ENCODE measurements at regions not wholly inside any gene's neighbourhood (a gene's known extent, or its start where the extent isn't known, plus 50 kb on each side); places are given as distances from the start of the nearest gene placed in this dataset.

DNA sequence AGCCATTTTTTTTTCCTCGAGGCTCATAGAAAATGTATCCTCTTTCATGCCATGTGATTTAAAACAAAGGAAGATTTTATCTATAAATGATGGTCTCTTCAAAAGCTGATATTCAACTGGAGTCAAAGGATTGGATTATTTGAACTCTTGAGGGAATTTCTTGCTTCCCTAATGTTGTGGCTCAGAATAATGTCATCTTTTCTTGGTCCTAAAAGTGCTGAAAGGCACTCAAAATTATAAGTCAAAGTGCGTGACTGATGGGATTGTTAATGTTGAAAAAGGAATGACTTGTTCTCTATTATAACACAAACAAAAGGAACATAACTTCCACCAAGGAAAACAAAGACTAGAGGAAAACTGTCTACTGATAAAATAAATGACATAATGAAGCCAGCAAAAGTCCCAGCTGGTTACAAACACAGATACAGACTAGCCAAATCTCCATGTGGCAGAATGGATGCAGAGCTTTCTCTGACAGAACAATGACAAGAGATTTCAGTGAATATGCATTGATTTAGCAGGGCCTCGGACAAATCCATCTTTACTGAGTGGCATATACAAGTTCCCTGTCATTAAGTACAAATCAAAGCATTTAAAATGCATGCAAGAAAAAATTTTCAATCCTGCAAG, 552.6 kb downstream of the GBA3 start:
- 79 to 81% methylated on average over 2 of the region's 3 CpGs for WGBS, 2 experiments

DNA sequence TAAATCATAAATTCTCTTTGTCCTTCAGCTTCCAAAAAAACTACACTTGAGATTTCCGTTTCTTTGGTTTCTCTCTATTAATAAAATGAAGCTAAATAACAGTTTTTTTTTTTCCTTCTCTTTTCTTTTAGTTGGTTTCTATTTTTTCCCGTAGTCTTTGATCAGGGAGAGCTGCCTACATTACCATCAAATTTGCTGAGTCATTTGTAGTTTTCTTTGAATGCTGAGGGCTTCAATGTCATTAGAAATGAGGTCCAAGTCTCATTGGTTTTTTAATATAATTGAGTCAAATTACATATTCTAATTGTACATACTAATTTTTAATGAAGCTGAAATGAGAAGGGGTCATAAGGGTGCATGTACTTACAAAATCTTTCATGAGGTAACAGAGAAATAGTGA, 550.2 kb downstream of the GBA3 start:
- Histone ChIP-seq H3K27me3 (ENCODE audit: control insufficient read depth, insufficient read depth, low read length, poor library complexity, severe bottlenecking) (no peaks in the 10 kb centered on the region), H3K36me3 (ENCODE audit: control insufficient read depth, insufficient read depth, low read length) (no peaks in the 10 kb centered on the region), H3K4me1 (ENCODE audit: control insufficient read depth, insufficient read depth, low read length) (peaks cover 3% of the 10 kb centered on the region), H3K4me3 (ENCODE audit: insufficient read depth, low read depth, low read length) (no peak overlapping the region), H3K9me3 (ENCODE audit: control insufficient read depth, low read length) (no peaks in the 10 kb centered on the region), H3K27ac (ENCODE audit: insufficient read depth, low read depth, low read length, poor library complexity, severe bottlenecking) (no peak overlapping the region)
- WGBS, 2 experiments, result 86 to 100% methylated on average over 1 of the region's 2 CpGs

More for the DNA sequence above, 552.6 kb downstream of the GBA3 start:
- H3K9me3 ChIP-seq (ENCODE audit: control insufficient read depth, low read length), result no peaks in the 10 kb centered on the region
- H3K27ac ChIP-seq (ENCODE audit: insufficient read depth, low read depth, low read length, poor library complexity, severe bottlenecking), result no peak overlapping the region
- H3K4me1 ChIP-seq (ENCODE audit: control insufficient read depth, insufficient read depth, low read length), result peaks cover 3% of the 10 kb centered on the region
- no peaks in the 10 kb centered on the region for H3K27me3 ChIP-seq (ENCODE audit: control insufficient read depth, insufficient read depth, low read length, poor library complexity, severe bottlenecking)
- H3K36me3 ChIP-seq (ENCODE audit: control insufficient read depth, insufficient read depth, low read length), result no peaks in the 10 kb centered on the region
- H3K4me3 ChIP-seq (ENCODE audit: insufficient read depth, low read depth, low read length), result no peak overlapping the region

DNA sequence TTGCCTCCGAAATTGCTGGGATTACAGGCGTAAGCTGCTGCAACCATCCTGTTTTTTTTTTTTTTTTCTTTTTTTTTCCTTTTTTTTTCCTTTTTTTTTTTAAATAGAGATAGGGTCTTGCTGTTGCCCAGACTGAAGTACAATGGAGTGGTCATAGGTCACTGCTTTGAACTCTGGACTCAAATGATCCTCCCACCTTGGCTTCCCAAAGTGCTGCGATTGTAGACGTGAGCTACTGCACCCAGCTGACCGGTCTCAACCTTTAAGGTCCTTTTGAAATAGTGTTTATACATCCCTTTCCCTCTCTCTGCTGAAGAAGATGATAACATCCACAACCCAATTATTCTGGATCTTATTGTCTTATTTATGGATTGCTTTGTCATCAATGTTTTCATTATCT, 548.7 kb downstream of the GBA3 start:
- no peaks in the 10 kb centered on the region for H3K36me3 ChIP-seq (ENCODE audit: control insufficient read depth, insufficient read depth, low read length)
- H3K4me1 ChIP-seq (ENCODE audit: control insufficient read depth, insufficient read depth, low read length), result peaks cover 6% of the 10 kb centered on the region
- WGBS, 2 experiments, result 90 to 96% methylated on average over 3 to 5 of the region's 5 CpGs
- H3K4me3 ChIP-seq (ENCODE audit: insufficient read depth, low read depth, low read length), result no peak overlapping the region
- no peak overlapping the region for H3K27ac ChIP-seq (ENCODE audit: insufficient read depth, low read depth, low read length, poor library complexity, severe bottlenecking)
- H3K27me3 ChIP-seq (ENCODE audit: control insufficient read depth, insufficient read depth, low read length, poor library complexity, severe bottlenecking), result no peaks in the 10 kb centered on the region
- no peaks in the 10 kb centered on the region for H3K9me3 ChIP-seq (ENCODE audit: control insufficient read depth, low read length)

DNA sequence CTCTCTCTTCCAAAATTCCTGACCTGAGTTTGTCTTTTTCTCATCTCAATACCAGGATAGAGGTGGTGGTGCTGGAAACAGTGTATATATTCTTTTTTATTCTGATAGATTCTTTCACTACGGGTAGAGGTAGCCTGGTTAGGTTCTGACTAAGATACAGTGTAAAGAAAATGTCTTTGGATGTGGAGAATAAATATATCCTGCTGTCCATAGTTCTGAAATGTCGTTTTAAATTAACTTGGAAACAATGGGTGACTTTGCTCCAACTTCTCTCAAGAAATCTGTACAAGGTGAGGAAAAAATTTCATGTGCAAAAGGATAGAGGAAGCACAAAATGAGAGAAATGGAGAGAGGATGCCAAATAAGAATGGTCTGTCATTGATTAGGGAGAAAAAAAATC, 546.1 kb downstream of the GBA3 start:
- 94 to 96% methylated on average over 2 of the region's 2 CpGs for WGBS, 2 experiments
- Histone ChIP-seq H3K36me3 (ENCODE audit: control insufficient read depth, insufficient read depth, low read length) (no peaks in the 10 kb centered on the region), H3K9me3 (ENCODE audit: control insufficient read depth, low read length) (no peaks in the 10 kb centered on the region), H3K4me3 (ENCODE audit: insufficient read depth, low read depth, low read length) (no peak overlapping the region), H3K4me1 (ENCODE audit: control insufficient read depth, insufficient read depth, low read length) (peaks cover 11% of the 10 kb centered on the region), H3K27me3 (ENCODE audit: control insufficient read depth, insufficient read depth, low read length, poor library complexity, severe bottlenecking) (no peaks in the 10 kb centered on the region), H3K27ac (ENCODE audit: insufficient read depth, low read depth, low read length, poor library complexity, severe bottlenecking) (no peak overlapping the region)

DNA sequence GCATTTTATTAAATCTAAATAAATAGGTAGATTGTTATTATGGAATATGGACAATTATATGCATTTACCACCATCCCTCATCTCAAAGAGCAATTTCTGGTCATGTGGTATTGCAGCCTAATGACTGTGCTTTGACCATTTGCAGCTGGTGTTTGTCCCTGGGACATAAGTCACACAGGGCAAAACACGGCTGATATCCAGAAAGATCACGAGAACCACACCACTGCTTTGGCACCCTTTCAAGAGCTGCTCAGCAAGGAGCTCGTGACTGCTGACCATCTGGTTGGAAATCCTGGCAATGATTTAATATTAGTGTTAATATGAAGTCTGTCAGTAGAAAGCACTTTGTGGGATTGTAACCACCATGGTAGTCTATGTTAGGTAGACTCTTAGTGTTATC, 545.0 kb downstream of the GBA3 start:
- WGBS, 2 experiments, result 94 to 95% methylated on average over 3 of the region's 3 CpGs
- Histone ChIP-seq H3K9me3 (ENCODE audit: control insufficient read depth, low read length) (no peaks in the 10 kb centered on the region), H3K27ac (ENCODE audit: insufficient read depth, low read depth, low read length, poor library complexity, severe bottlenecking) (no peak overlapping the region), H3K4me3 (ENCODE audit: insufficient read depth, low read depth, low read length) (no peak overlapping the region), H3K36me3 (ENCODE audit: control insufficient read depth, insufficient read depth, low read length) (no peaks in the 10 kb centered on the region), H3K27me3 (ENCODE audit: control insufficient read depth, insufficient read depth, low read length, poor library complexity, severe bottlenecking) (no peaks in the 10 kb centered on the region), H3K4me1 (ENCODE audit: control insufficient read depth, insufficient read depth, low read length) (peaks cover 11% of the 10 kb centered on the region)

DNA sequence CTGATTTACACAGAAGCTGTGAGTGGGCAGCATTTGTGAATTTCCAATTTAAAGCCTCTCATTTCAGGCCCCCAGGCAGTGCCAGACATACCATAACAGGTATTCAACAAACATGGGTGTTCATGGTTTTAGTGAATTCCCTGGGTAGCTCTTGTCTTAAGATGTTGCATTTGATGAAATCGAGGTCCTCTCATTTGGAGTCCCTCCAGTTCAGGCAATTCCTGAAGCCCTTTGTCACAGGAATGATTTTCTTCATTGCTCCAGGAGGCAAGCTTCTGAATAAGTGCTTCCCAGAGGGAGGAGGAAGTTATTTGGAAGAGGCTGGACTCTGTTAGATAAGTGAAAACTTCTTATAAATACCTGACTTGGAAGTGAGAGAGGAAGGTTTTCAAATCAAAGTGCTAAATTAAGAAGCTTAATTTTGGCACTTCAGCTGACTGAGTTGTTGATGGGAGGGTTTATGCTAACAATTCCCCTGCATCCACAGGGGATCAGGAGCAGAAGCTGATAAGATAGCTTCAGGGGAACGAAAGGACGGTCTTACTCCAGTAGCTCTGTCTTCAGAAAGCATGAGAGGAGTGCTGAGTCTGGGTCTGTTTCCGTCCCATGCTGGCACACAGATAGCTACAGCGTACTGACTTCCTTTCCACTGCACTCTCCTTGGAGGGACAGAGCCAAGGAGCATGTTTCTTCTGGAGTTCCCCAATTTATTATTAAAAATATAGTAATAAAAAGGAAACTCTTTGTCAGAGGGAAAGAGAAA, 543.1 kb downstream of the GBA3 start:
- Histone ChIP-seq H3K27ac (ENCODE audit: insufficient read depth, low read depth, low read length, poor library complexity, severe bottlenecking) (no peak overlapping the region), H3K9me3 (ENCODE audit: control insufficient read depth, low read length) (no peaks in the 10 kb centered on the region), H3K4me1 (ENCODE audit: control insufficient read depth, insufficient read depth, low read length) (peaks cover 11% of the 10 kb centered on the region), H3K4me3 (ENCODE audit: insufficient read depth, low read depth, low read length) (no peak overlapping the region), H3K27me3 (ENCODE audit: control insufficient read depth, insufficient read depth, low read length, poor library complexity, severe bottlenecking) (no peaks in the 10 kb centered on the region), H3K36me3 (ENCODE audit: control insufficient read depth, insufficient read depth, low read length) (no peaks in the 10 kb centered on the region)
- 45 to 60% methylated on average over 5 of the region's 5 CpGs for WGBS, 2 experiments

DNA sequence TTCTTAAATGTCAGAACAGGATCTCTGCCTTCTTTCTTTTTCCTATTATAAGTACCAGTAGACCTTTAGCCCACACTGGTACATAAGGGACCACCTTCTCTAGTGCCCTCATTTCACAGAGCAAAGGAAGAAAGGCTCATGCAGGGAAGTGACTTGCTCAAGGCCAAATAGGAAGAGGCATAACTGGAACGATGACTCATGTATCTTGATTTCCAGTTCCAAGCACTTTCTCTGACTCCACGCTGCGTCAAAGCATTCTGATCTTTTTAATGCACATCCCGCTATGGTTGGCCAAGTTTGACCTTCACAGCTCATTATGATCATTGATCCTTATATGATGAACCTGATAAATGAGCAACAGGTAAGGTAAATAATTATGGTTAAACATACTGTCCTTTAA, 542.0 kb downstream of the GBA3 start:
- Histone ChIP-seq H3K27me3 (ENCODE audit: control insufficient read depth, insufficient read depth, low read length, poor library complexity, severe bottlenecking) (no peaks in the 10 kb centered on the region), H3K9me3 (ENCODE audit: control insufficient read depth, low read length) (no peaks in the 10 kb centered on the region), H3K4me1 (ENCODE audit: control insufficient read depth, insufficient read depth, low read length) (peaks cover 11% of the 10 kb centered on the region), H3K4me3 (ENCODE audit: insufficient read depth, low read depth, low read length) (no peak overlapping the region), H3K27ac (ENCODE audit: insufficient read depth, low read depth, low read length, poor library complexity, severe bottlenecking) (no peak overlapping the region), H3K36me3 (ENCODE audit: control insufficient read depth, insufficient read depth, low read length) (no peaks in the 10 kb centered on the region)
- WGBS, 2 experiments, result 93 to 94% methylated on average over 4 of the region's 4 CpGs

DNA sequence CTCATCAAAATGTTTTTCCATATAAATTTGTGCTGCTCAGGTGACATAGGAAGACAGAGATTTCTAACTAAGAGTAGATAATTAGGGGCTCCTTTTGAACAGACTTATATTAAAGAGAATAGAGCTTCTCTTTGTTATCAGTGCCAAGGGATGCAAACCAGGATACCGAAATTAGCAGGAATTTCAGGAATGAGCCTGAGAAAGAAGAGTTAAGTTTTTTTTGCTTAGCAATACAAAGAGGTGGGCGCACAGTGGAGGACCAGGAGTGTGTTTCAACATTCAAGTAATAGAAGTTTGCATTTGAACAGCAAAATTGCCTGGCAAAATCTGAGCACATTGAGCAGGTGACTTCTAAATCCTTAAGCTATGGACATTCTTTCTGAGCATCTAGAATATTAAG, 541.3 kb downstream of the GBA3 start:
- Histone ChIP-seq H3K9me3 (ENCODE audit: control insufficient read depth, low read length) (no peaks in the 10 kb centered on the region), H3K4me1 (ENCODE audit: control insufficient read depth, insufficient read depth, low read length) (peaks cover 11% of the 10 kb centered on the region), H3K4me3 (ENCODE audit: insufficient read depth, low read depth, low read length) (no peak overlapping the region), H3K36me3 (ENCODE audit: control insufficient read depth, insufficient read depth, low read length) (no peaks in the 10 kb centered on the region), H3K27ac (ENCODE audit: insufficient read depth, low read depth, low read length, poor library complexity, severe bottlenecking) (no peak overlapping the region), H3K27me3 (ENCODE audit: control insufficient read depth, insufficient read depth, low read length, poor library complexity, severe bottlenecking) (no peaks in the 10 kb centered on the region)
- 48% methylated on average over 2 of the region's 2 CpGs for WGBS, 2 experiments

DNA sequence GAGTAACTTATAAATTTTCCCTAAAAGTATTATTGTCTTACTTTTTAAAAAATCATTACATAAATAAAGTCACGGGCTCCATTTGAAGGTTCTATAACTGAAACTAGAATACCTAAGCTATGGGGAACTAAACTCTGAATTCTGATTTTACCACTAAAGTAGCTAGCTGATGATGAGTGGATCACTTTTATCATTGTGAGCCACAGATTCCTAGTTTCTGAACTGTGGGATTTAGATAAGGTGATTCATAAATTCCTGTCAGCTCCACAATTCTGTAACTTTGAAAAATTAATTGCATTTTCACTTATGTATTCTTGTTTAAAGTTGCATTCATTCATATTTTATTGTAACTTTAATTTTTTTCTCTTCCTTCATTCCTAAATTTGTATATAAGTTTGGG, 540.9 kb downstream of the GBA3 start:
- 71 to 100% methylated on average over 1 of the region's 1 CpG for WGBS, 2 experiments
- Histone ChIP-seq H3K4me3 (ENCODE audit: insufficient read depth, low read depth, low read length) (no peak overlapping the region), H3K27me3 (ENCODE audit: control insufficient read depth, insufficient read depth, low read length, poor library complexity, severe bottlenecking) (no peaks in the 10 kb centered on the region)

DNA sequence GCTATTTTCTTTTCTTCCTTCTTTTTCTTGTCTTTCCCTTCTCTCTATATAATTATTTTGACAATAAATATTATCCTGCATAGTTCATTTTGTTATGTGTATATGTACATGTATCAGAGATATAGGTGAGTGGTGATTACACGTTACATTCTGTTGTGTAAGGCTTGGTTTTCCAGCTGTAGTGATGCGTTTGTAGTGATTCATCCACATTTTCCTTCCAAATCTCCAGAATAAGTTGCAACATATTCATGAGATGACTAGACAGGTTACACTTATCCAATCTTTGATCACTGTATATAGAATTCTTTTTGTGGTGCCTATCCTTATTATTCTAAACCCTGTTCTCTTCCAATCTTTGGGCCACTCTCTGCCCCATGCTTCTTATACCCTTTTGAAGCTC, 540.2 kb downstream of the GBA3 start:
- H3K4me3 ChIP-seq (ENCODE audit: insufficient read depth, low read depth, low read length), result no peak overlapping the region
- no peak overlapping the region for H3K27ac ChIP-seq (ENCODE audit: insufficient read depth, low read depth, low read length, poor library complexity, severe bottlenecking)
- no peaks in the 10 kb centered on the region for H3K36me3 ChIP-seq (ENCODE audit: control insufficient read depth, insufficient read depth, low read length)
- 96% methylated on average over 2 of the region's 2 CpGs; no CpG with 5 or more reads in 1 of the 2 experiments for WGBS, 2 experiments
- H3K4me1 ChIP-seq (ENCODE audit: control insufficient read depth, insufficient read depth, low read length), result peaks cover 11% of the 10 kb centered on the region
- no peaks in the 10 kb centered on the region for H3K27me3 ChIP-seq (ENCODE audit: control insufficient read depth, insufficient read depth, low read length, poor library complexity, severe bottlenecking)
- no peaks in the 10 kb centered on the region for H3K9me3 ChIP-seq (ENCODE audit: control insufficient read depth, low read length)

More for the DNA sequence above, 540.9 kb downstream of the GBA3 start:
- Histone ChIP-seq H3K9me3 (ENCODE audit: control insufficient read depth, low read length) (no peaks in the 10 kb centered on the region), H3K27ac (ENCODE audit: insufficient read depth, low read depth, low read length, poor library complexity, severe bottlenecking) (no peak overlapping the region), H3K4me1 (ENCODE audit: control insufficient read depth, insufficient read depth, low read length) (peaks cover 11% of the 10 kb centered on the region), H3K36me3 (ENCODE audit: control insufficient read depth, insufficient read depth, low read length) (no peaks in the 10 kb centered on the region)

All from ectodermal cell (in vitro differentiated cells).